ENCODE measurements at regions not wholly inside any gene's neighbourhood (a gene's known extent, or its start where the extent isn't known, plus 50 kb on each side); places are given as distances from the start of the nearest gene placed in this dataset.
A peak's percentile ranks its signal among the peaks of the same experiment; 100 is the strongest.

DNA sequence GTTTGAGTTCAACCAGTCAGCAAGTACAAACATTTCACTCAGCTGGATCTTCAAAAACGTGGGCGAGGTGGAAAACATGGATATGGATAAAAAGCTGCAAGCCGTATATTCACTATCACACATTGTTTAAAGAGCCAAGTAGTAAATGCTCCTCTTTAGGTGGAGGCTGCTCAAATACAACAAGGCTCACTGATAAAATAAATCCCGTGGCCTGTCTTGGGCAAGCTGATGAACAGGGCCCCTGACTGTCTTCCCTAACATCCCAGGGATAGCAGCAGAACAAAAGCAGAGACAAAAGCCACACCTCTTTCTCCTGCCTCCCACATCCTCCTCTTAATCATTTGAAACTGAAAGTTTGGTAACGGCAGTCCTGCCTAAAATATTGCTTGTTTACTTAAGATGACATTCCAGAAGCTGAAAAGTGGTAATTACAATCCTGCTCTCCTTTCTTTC, 357.7 kb downstream of the TTLL7 start:
- TF ChIP-seq POLR2A (IDR thresholded peaks at IDR 0.05) (no peak), EP300 (IDR thresholded peaks at IDR 0.05) (peak in 1 of 4 donors; percentile 12)
